HL-60 (cell line): ENCODE measurements at regions not wholly inside any gene's neighbourhood (a gene's known extent, or its start where the extent isn't known, plus 50 kb on each side); places are given as distances from the start of the nearest gene placed in this dataset.

Source experiments
- DNase-seq, 2 experiments: peaks; one replicate each; pipeline ENCODE4 v3.0.0-alpha.2; 2010 to 2020; ENCODE audit warnings: low read depth in 1 of 2, low spot score in 1 of 2
- H3K27ac ChIP-seq: fragments of 250-450 bp; sonication (Bioruptor Pico); replicated peaks from 2 replicates; pipeline ENCODE4 v1.5.1; 2020; ENCODE audit warnings: mild to moderate bottlenecking, moderate library complexity
- H3K27me3 ChIP-seq: fragments of 250-450 bp; sonication (Bioruptor Pico); 2 replicates; pipeline ENCODE4 v1.5.1; 2021; ENCODE audit warnings: mild to moderate bottlenecking, moderate library complexity; ENCODE audit not compliant: insufficient read depth, poor library complexity, severe bottlenecking
- H3K4me3 ChIP-seq: replicated peaks from 2 replicates; pipeline ENCODE4 v1.5.1; 2011; ENCODE audit warnings: mild to moderate bottlenecking, control low read depth, low read length; ENCODE audit not compliant: insufficient read depth
- GABPA ChIP-seq: IDR thresholded peaks from 2 replicates; pipeline ENCODE4 v1.6.1; 2012; ENCODE audit warnings: low read depth
- POLR2AphosphoS5 ChIP-seq: IDR thresholded peaks from 2 replicates; pipeline ENCODE4 v1.6.1; 2012; ENCODE audit warnings: low read depth
- SPI1 ChIP-seq: IDR thresholded peaks from 2 replicates; pipeline ENCODE4 v1.6.1; 2012; ENCODE audit warnings: low read depth, mild to moderate bottlenecking, borderline replicate concordance
- TF ChIP-seq, protein P1 (sequence below): IDR thresholded peaks from 2 replicates; pipeline ENCODE4 v1.6.1; 2012; ENCODE audit warnings: low read depth; ENCODE audit not compliant: insufficient replicate concordance
- TF ChIP-seq, protein P2 (sequence below): IDR thresholded peaks from one replicate; pipeline ENCODE4 v1.5.1; 2011; ENCODE audit warnings: low read length, control low read depth, inconsistent platforms; ENCODE audit not compliant: insufficient read depth

DNA sequence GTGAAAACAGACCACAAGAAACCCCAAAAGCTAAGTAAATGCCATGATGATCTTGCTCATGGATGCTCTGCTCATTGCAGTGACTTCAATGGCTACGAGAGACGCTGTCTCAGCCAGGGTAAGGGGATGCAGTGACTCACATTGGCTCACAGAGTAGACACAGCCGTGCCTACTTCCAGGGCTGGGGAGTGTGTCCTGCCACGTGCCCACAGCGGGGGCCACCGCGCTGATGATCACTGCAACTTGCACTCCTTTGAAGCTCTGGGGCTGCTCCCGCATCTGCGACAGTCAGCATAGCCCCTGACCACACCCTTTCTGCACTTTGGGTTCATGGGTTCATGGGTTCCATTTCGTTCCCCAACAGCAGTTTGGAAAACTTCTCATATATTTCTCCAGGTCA lies 231.4 kb upstream of the RPL38 start:
- TF ChIP-seq POLR2AphosphoS5, result no peak
- TF ChIP-seq GABPA, result no peak
- TF ChIP-seq, protein P1, sequence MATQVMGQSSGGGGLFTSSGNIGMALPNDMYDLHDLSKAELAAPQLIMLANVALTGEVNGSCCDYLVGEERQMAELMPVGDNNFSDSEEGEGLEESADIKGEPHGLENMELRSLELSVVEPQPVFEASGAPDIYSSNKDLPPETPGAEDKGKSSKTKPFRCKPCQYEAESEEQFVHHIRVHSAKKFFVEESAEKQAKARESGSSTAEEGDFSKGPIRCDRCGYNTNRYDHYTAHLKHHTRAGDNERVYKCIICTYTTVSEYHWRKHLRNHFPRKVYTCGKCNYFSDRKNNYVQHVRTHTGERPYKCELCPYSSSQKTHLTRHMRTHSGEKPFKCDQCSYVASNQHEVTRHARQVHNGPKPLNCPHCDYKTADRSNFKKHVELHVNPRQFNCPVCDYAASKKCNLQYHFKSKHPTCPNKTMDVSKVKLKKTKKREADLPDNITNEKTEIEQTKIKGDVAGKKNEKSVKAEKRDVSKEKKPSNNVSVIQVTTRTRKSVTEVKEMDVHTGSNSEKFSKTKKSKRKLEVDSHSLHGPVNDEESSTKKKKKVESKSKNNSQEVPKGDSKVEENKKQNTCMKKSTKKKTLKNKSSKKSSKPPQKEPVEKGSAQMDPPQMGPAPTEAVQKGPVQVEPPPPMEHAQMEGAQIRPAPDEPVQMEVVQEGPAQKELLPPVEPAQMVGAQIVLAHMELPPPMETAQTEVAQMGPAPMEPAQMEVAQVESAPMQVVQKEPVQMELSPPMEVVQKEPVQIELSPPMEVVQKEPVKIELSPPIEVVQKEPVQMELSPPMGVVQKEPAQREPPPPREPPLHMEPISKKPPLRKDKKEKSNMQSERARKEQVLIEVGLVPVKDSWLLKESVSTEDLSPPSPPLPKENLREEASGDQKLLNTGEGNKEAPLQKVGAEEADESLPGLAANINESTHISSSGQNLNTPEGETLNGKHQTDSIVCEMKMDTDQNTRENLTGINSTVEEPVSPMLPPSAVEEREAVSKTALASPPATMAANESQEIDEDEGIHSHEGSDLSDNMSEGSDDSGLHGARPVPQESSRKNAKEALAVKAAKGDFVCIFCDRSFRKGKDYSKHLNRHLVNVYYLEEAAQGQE, result no peak
- no peak for TF ChIP-seq SPI1
- TF ChIP-seq, protein P2, sequence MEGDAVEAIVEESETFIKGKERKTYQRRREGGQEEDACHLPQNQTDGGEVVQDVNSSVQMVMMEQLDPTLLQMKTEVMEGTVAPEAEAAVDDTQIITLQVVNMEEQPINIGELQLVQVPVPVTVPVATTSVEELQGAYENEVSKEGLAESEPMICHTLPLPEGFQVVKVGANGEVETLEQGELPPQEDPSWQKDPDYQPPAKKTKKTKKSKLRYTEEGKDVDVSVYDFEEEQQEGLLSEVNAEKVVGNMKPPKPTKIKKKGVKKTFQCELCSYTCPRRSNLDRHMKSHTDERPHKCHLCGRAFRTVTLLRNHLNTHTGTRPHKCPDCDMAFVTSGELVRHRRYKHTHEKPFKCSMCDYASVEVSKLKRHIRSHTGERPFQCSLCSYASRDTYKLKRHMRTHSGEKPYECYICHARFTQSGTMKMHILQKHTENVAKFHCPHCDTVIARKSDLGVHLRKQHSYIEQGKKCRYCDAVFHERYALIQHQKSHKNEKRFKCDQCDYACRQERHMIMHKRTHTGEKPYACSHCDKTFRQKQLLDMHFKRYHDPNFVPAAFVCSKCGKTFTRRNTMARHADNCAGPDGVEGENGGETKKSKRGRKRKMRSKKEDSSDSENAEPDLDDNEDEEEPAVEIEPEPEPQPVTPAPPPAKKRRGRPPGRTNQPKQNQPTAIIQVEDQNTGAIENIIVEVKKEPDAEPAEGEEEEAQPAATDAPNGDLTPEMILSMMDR, result no peak
- H3K4me3 ChIP-seq, result no peak overlapping the region
- DNase-seq, result no peak
- no peak overlapping the region for H3K27ac ChIP-seq
- H3K27me3 ChIP-seq, result no peaks in the 10 kb centered on the region

DNA sequence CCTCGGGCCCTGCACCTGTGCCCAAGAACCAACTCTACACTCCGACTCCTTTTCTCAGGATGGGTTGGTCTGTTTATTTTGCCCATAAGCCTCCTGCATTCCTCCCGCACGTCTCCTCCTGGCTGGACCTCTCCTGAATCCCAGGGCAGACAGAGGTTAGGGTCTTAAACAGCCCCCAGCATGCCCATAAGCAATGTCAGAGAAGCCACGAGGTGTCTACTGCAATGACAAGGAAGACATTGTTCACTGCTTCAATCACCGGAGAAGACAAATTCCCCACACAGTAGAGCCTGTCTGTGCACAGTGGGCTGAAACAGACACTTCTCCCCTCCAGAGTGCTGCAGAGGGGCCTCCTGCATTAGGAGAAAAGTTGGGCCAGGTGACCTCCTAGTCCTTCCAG lies 230.6 kb upstream of the RPL38 start:
- Histone ChIP-seq H3K27me3 (no peaks in the 10 kb centered on the region), H3K27ac (no peak overlapping the region), H3K4me3 (no peak overlapping the region)
- DNase-seq, result no peak
- TF ChIP-seq, protein P1, result no peak
- TF ChIP-seq, protein P2, result no peak
- TF ChIP-seq SPI1, result no peak
- TF ChIP-seq POLR2AphosphoS5, result no peak
- no peak for TF ChIP-seq GABPA

DNA sequence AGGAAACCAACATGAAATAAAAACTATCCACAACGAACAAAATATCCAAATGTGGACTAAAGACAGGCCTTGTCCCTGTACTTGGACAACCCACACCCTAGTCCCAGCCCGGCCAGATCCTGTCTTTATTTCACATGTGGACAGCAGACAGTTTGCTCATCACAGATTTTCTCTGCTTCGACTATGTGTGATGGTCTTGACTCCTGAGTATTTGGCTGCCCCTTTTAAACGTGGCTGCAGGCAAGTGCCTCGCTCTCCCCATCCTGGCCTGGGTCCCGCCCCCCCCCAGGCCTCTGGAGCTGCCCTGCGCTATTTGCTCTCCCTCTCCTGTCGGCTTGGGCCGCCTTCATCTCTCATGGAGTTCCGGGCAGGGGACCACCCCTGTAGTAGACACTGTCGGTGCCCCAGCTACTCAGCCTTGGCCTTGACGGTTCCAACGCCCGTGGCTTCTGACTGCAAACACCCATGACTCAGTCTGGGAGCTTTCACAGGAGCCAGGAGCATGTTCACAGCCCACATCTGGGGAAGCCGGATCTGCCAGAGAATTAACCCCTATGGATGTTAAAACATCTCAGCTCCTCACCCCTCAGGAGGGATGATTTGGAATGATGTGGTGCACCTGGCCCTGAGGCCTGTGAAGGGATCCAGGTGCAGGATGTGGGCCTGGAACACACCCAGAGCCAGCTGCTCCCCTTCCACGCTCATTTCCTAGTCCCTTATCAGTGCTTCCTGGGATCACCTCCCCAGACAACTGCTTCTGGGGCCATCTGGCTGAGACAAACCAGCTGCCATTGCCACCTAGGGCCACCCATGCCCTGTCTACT lies 229.7 kb upstream of the RPL38 start:
- no peak overlapping the region for H3K27ac ChIP-seq
- DNase-seq, result no peak
- H3K27me3 ChIP-seq, result no peaks in the 10 kb centered on the region
- TF ChIP-seq, protein P2, result no peak
- TF ChIP-seq POLR2AphosphoS5 (no peak), SPI1 (no peak), GABPA (no peak)
- TF ChIP-seq, protein P1, result no peak
- H3K4me3 ChIP-seq, result no peak overlapping the region
